GM19372 (cell line): ENCODE measurements at regions not wholly inside any gene's neighbourhood (a gene's known extent, or its start where the extent isn't known, plus 50 kb on each side); places are given as distances from the start of the nearest gene placed in this dataset.
"Not testable (repeated sequence)": the region's sequence is repeated elsewhere in the genome, so short reads cannot be mapped to it uniquely, and the experiment has no call there.

Experiments used
- ATAC-seq: cut with Tn5 transposase; IDR thresholded peaks from one replicate; pipeline ENCODE4 v1.9.1; 2021; ENCODE audit warnings: mild to moderate bottlenecking, low read depth, moderate library complexity; ENCODE audit not compliant: unreplicated experiment

DNA sequence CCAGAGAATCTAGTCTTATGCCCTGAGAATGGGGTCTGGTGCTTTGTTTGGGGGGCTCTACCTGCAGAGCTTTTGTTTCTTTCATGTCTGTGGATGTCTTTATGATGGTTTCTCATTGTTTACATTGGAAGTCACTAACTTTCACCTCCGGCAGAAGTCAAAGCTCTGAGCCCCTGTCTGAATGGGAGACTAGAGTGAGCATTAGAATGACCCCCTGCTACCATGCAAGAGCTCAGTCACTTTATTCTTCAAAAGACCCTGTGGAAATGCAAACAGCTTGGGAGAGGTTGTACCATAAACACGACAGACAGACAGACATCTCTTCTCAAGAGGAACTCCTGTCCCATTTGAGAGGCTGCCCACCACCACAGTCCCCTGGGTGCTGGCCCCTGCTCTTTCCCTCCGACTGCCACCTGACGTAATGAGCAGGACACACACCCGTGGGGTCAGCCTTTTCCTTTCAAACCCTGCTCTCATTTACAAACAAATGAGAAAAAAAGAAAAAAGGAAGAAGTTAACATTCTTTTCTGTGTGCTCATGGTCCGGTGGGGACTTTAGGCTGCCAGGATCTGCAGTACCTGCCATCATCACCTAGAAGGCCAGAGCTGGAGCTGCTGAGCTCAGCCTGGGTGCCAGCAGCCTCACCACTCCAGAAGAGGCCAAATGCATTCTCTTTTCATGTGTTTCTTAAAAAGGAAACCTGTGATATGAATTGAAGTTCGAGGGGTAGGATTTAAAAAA, 91.6 kb downstream of the FZD1 start:
- ATAC-seq, result no peak

DNA sequence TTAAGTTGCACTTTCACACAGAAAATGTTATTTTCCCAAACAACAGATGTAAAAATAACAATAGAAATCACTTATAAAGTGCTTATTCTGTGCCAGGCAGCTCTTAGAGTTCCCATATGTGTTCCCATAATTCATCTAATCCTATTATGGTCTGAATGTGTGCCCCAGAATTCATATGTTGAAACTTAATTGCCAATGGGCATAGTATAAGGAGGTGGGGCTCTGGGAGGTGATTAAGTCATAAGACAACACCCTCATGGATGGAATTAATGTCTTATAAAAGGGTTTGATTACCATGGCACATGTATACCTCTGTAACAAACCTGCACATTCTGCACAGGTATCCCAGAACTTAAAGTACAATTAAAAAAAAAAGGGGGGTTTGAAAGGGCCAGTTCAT, 92.7 kb downstream of the FZD1 start:
- no peak for ATAC-seq

DNA sequence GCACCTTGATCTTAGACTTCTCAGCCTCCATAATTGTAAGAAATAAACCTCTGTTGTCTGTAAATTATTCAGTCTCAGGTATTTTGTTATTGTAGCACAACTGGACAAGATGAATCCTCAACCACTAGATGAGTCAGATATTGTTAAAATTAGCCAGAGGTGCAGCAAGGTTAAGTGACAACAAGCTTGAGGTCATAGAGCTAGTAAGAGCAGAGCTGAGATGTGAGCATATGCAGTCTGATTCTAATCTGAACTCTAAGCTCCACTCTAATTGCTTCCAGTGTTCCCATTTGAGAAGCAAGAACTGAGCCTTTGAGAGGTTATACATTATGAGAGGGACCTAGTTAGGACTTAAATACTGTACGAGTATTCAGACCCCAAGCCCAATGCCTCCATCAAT, 93.1 kb downstream of the FZD1 start:
- no peak for ATAC-seq

DNA sequence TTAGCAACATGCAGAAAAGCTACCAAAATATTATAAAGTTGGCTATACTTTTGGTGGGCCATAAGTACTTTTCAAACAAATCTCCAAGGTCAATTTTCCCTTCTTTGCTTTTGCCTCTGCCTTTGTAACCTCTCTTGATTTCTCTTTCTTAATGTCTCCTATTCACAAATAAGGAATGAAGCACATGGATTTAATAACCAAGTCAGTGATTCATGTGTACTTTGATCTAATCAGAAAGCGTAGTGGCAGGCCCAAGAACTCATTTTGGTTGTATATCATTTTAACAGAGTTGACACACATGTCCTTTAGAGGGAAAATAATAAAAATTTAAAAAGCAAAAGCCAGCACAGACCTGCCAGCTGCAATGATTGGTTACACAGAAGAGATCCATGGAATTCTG, 93.7 kb downstream of the FZD1 start:
- ATAC-seq, result no peak

DNA sequence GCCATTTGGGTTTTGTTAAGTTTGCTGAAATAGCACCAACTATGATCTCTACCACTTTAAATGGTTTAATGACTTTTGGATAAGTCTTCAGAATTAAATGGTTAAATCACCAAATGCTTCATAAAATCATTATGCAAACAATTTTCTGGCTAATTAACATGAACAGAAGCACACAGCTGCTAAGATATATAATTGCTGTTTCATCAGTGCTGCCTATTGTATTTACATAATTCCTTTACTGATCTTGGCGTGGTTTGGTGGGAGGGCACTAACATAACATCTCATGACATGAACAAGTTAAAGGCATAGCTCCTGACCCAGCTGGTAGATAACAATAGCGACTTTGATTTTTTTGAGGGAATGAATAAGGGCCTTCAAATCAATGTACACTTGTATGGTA, 94.1 kb downstream of the FZD1 start:
- no peak for ATAC-seq

DNA sequence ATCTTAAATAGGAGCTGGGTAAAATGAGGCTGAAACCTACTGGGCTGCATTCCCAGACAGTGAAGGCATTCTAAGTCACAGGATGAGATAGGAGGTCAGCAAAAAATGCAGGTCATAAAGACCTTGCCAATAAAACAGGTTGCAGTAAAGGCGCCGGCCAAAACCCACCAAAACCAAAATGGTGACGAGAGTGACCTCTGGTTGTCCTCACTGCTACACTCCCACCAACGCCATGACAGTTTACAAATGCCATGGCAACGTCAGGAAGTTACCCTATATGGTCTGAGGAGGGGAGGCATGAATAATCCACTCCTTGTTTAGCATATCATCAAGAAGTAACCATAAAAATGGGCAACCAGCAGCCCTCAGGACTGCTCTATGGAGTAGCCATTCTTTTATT, 100.9 kb downstream of the FZD1 start:
- ATAC-seq, result not testable (repeated sequence)

DNA sequence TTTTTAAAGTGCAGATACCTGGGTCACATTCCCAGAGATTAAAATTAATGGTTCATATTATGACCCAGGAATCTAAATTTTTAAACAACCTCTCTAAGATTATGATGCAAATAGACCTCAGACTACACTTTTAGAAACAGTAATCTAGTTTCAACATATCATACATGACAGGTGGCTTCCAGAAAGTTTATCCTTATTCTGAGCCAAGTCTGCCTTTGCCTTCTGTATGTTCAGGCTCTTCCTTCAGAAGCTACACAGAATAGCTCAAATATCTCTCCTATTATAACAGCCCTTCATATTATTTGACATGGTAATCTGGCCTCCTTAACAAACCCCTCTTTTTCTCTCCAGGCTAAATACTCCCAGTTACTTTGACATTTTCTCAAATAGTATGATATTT, 101.9 kb downstream of the FZD1 start:
- ATAC-seq, result no peak

DNA sequence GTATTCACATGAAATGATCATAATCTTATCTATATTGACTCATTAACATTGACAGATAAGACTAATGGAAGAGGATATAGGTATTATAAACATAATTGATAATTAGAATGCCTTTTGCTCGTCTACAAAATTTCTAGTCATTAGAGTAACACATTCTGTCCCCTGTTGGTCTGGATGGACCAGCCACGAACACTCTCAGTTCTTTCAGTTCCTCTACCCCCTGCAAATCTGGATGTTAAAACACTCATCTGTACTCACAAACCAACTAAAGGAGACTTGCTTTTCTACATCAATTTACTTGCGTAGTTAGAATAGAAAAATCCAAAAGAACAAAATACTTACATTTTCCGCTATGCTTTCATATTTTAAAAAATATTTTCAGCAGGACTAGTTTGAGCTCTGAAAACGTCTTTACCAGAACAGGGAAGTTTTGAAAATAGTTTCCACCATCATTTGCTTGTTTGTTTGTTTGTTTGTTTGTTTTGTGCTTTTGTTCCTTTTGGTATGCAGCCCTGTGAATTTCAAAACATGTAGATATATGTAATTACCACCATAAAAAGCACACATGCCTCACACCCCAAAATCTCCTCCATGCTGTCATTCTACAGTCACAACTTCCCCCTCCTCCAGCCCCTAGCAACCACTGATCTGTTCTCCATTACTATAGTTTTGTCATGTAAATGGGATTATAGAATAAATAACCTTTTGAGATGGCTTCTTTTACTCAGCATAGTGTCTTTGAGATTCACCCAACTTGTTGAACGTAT, 103.8 kb downstream of the FZD1 start:
- no peak for ATAC-seq

DNA sequence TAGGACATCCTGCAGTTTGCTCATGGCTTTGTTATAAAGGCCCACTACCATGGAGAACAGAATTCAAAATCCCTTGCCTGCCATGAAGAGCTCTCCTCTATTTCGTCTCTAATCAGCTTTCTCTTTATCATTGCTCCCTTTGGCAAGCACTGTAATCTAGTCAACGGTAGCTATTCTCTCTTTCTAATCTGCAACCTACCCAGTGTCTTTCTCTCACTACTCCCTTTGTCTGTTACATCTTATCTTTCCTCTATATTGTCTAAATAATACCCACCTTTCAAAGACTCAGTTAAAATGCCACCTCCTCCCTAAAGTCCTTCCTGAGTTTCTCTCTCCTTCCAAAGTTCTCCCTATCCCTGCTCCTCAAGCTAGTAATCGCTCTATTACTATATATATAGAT, 108.1 kb downstream of the FZD1 start:
- no peak for ATAC-seq

DNA sequence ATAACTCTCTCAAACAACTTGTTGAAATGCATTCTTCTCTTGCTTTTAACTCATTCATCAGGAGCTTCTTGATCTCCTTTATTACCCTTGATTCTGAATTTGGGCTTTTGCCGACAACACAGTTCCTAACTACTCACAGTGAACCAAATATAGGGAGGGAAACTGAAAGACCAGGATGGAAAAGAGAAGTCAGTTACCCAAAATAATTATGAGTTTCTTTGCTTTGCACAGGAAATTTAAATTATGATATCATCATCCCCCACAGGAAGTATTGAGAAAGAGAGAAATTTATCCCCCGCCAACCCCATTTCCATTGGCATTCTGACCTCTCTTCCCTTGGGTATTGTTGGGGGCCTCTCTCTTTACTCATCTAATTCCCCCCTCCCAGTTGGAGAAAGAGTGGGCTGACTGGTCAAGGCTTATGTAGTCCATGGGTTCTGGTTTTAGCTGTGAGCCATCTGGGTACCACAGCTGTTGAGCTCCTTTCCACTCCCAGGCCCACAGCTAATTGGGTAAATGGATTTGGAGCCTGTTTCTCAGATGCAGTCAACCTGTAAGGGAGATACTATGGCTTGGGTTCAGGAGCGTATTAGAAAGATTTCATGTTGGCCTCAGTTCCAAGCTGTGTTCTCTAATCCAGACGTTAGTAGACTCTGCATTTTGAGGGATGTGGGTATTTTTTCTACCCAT, 109.0 kb downstream of the FZD1 start:
- ATAC-seq, result no peak

DNA sequence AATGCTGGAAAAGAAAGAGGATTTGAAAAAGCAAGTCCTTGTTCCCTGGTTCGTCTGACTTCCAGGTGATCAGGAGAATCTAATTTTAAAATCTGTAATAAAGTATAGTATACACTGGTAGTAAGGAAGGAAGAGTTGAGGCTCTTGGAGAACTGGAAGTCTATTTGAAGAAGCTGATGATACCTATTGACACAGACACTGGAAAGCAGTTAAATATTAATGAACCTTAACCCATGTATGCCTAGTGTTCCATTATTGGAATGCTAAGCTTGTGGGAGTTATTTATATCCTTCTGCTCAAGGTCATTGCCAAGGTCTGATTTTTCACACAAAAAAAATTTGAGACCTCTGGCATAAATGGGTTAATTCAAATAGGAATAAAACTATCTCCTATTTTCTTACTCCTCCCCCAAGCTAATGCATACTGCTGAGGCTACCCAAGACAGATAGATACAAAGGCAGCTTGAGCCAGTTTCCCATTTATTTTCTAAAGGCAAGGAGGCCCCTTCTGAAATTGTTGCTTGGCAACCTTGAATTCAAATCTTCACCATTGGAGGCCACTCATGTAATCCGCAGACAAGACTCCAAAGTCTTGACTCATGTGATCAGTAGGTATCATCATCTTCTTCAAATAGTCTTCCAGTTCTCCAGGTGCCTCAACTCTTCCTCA, 110.2 kb downstream of the FZD1 start:
- no peak for ATAC-seq

DNA sequence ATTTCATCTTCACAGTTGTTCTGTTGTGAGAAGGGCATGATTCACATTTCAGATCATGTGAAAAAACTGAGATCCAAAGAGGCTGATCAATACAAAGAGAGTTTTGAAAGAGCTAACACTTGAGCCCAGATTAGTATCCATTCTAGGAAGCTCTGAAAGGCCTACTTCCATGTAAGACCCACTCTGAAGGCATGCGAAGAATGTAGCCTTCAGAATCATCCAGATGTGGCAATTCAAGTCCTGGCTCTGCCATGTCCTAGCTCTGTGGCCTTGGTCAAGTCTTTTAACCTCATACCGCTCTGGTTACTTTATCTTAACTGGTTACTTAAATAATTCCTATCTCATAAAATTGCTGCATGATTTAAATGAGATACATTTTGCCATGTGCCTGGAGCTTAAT, 111.1 kb downstream of the FZD1 start:
- ATAC-seq, result no peak

DNA sequence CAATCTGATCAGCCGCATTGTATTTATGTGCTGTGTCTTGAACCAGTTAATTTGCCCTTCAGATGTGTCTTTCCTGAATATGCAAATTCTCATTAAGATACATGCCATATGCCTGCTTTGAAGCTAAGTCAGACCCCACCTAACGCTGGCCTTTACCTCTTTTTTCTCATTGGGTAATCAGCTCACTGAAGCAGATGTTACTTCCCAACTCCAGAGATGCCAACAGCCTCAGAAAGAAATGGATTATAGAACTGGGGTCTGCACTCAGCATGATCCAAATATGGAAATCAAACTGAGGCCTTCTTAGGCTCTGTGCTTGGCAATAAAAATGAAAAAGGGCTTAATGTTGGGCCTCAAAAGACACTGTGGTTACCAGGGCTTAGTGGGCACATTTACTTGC, 113.9 kb downstream of the FZD1 start:
- ATAC-seq, result no peak

DNA sequence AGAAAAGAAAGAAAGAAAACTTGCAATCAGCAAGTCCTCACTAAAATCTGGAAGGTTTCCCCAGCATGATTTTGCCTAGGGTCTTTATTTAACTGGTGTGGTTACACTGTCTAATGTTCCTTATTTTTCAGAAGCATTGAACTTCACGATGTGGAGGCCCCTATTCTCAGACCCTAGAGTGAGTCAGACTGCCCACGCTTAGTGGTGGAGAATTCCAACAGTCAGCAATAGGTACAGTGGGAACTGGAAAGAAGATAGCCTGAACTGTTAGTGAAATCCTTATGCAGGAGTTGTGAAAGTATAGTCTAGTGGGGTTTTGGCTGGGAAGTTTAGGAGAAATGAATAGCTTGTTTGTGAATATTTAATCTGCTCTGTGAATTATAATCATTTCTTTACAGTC, 115.0 kb downstream of the FZD1 start:
- no peak for ATAC-seq

DNA sequence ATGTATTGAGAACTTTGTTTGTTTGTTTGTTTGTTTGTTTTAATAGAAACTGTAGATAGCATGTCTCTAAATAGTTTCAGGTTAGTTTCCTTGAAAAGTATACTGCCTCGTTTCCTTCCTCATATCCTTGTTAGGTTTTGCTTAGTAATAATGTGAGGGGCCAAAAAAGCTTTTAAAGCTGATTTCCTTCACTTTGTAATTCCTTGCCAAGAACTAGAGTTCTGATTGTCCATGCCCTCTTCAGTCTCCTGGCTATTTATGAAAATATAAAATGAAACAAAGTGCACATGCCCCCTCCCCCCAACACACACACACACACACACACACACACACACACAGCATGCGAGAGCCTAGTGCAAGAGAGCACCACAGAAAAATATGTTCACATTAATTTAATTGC, 115.8 kb downstream of the FZD1 start:
- ATAC-seq, result no peak

DNA sequence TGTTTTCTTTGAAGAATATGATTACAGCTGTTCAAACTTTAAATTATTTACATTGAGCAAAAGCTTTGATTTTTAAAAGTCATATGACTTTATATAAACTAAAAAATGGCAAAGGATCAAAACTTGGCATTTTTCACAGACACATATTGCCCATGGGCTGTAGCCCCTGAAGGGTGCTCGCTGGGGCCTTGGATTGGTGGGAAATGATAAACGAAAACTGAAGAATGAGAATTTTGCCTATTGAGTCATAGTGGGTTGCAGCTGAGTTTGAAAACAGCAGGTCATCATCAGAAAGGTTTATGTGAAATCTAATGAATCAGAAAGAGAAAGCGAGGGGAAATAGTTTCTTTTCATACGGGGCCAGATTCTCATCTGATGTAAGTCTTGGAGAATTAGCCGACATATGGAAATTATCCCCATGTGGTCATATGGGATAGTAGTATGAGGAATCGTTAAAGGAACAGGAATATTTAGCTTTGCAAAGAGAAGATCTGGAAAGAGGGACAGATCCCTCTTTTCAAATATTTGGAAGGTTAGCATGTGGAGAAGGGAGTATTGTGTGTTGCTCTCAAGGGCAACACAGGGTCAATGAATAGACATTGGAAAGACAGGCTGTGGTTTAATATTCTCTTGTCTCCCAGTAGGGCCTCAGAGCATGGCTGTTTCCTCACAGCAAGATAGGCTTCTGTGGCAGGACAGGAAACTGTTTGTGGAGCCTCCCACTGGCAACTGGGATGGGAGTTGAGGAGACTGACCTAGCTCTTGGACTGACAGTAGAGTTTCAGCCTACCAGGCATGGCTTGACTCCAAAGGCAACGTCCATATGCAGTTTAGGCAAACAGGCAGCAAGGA, 119.0 kb downstream of the FZD1 start:
- ATAC-seq, result no peak

DNA sequence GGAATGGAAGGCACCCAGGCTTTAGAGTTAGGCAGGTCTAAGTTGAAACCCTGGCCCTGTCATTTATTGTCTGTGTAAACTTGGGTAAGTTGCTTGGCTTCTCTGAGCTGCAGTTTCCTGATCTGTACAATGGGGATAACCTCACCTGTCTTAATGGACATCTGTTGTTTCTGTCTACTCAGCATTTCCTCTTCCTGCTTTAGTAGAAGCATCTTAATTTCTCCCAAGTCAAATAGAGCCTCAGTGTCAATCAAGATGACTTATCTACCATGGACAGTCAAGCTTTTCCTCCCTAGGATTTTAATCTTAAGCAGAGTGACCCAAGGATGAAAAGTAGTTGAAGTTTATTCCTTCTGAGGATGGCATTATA, 119.7 kb downstream of the FZD1 start:
- ATAC-seq, result no peak

DNA sequence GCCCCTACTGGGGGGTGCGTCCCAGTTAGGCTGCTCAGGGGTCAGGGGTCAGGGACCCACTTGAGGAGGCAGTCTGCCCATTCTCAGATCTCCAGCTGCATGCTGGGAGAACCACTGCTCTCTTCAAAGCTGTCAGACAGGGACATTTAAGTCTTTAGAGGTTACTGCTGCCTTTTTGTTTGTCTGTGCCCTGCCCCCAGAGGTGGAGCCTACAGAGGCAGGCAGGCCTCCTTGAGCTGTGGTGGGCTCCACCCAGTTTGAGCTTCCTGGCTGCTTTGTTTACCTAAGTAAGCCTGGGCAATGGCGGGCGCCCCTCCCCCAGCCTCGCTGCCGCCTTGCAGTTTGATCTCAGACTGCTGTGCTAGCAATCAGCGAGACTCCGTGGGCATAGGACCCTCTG, 130.5 kb downstream of the FZD1 start:
- ATAC-seq, result not testable (repeated sequence)

DNA sequence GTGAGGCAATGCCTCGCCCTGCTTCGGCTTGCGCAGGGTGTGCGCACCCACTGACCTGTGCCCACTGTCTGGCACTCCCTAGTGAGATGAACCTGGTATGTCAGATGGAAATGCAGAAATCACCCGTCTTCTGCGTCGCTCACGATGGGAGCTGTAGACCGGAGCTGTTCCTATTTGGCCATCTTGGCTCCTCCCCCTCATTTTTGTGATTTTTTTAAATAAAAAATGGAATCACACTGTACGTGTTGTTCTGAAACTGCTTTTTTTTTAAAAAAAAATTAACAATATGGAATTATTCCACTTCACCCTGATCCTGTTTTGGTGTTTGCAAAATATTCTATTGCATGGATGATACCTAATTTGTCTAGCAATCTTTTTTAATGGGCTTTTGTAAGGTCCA, 131.1 kb downstream of the FZD1 start:
- ATAC-seq, result not testable (repeated sequence)

DNA sequence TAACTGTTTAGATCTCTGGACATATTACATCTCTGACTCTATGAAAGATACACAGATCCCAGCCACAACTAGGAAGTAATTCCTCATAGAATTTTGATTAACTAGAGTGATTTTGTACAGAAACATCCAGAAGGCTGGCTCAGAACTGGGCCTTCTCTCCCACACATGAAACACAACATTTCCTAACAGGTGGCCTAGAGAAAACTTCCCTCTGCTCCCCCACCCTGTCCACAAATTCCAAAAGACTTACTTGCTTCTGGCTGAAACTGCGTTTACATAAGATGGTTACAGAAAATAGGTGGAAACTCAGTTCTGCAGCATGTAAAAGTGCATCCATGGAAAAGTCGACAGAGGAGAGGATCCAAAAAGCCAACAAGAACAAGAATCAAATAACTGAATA, 132.9 kb downstream of the FZD1 start:
- ATAC-seq, result no peak
